ENCODE measurements at regions not wholly inside any gene's neighbourhood (a gene's known extent, or its start where the extent isn't known, plus 50 kb on each side); places are given as distances from the start of the nearest gene placed in this dataset.

DNA sequence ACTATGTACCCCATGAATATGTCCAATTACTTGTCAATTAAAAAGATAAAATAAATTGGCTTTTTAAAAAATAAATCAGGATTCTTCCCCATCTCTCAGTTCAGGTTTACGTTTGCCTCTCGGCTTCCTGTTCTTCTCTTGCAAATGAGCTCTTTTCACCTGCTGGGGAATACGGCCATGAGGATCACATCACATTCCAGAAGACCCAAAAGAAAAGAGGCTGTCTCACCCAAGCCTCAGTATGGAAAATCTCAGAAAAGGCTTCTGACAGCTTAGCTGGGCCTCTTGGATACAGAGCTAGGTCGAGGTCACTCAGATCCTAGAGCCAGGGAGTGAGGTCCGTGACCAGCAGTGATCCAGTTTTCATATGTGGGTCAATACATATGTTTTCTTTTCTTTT, 171.2 kb upstream of the SDK2 start:
- no peak for DNase-seq (ENCODE audit: low read depth)

DNA sequence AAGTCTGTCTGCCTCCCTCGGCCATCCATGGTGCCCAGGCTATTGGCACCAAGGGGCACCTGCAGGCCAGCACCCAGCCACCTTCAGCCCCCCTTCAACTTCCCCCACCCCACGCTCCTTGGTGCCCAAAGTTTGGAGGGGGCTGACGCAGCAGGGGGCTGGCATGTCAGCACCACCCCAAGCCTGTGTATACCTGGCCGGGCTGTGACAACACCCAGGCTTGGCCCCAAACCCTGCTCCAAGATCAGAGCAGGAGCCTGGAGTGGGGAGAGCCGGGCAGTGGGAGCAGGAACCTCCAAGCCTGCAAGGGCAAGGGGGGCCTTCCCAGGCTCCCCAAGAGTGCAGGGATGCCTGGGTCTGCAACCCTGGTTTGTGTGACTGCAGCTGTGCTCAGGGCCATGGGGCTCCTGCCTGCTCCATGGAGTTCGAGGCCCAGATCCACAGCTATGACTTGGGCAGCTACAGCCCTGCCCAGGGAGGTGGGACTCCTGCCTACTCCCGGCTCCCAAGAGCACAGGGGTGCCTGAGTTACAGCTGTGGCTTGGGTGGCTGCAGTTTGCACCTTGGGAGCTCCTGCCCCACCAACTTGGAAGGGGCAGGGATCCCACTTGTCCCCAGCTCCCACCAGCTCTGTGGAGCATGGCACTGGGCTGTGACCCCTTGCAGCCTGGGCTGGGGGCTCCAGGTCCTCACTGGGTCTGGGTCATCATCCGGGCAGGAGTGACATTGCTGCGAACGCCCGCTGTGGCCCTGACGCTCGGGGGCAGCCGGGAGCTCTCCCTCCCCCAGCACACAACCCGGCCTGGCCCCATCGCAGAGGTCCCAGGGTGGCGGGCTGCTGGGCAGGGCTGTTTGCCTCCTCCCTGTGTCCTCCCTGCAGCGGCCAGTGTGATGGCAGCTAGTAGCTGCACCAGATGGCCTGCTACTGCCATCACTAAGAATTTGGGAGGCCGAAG, 175.5 kb upstream of the SDK2 start:
- no peak for DNase-seq (ENCODE audit: low read depth)

DNA sequence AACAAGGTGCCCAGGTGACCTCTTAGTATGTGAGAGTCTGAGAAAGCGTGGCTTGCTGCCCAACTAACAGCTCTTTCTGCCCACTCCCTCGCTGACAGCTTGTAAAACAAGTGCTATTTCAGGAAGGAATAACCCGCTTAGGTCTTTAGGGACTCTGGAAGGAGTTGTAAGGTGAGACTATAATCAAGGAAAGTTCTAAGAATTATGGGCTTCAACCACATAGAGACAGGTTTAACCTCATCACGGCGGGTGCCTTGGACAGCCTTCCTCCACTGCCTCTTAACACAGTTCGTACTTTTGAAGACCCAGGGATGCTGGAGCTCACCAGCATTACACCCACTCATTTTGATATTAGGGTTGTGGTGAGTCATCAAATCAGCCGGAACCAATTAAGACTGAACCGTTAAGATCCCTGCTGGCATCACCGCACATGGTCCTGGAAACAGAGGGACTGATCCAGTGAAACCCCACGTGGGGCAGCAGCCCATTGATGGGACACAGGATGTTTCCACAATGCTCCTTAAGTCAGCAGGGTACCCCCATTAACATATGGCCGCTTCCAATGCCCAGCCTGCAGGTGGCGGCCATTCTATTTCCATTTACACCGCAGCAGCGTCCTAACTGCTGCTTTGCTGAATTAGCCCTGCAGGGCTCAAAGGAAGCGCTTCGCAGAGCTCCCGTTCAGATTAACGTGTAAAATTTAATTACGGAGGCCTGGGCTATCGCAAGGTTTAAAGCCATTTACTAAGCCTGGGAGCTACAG, 176.6 kb upstream of the SDK2 start:
- no peak for DNase-seq (ENCODE audit: low read depth)

DNA sequence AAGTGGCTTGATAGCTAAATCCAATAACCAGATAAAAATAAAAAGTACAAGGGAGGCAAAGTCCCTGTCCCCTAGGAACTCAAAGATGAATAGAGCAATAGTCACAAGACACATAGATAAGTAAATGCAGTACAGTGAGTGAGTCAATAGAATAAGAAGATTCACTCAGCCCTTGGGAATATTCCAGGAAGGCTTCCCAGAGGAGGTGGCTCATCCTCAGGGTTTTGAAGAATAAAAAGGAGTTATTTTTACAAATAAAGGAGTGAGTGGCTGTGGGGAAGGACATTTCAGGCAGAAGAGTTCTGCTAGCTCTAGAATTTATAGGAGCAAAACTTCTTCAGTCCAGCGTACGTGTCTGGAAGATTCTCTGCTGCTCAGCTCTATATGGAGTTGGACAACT, 177.4 kb upstream of the SDK2 start:
- no peak for DNase-seq (ENCODE audit: low read depth)

DNA sequence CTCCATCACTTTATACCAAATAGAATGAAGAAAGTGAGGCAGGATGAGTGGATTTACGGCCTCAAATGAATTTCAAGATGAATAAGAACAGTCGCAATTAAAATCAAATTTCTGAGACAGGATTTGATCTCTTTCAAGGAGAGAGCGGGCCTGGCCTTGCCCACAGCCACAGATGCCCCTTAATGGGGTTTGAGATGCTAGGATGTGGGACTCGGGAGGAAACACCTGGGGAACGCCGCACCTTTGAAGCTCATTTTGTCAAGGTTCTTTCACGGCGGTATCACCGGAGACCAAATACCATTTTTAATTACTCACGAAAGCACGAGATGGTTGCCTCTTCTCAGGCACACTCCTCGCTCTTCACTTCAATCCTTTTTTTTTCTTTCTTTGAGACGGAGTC, 178.1 kb upstream of the SDK2 start:
- DNase-seq (ENCODE audit: low read depth) = no peak

DNA sequence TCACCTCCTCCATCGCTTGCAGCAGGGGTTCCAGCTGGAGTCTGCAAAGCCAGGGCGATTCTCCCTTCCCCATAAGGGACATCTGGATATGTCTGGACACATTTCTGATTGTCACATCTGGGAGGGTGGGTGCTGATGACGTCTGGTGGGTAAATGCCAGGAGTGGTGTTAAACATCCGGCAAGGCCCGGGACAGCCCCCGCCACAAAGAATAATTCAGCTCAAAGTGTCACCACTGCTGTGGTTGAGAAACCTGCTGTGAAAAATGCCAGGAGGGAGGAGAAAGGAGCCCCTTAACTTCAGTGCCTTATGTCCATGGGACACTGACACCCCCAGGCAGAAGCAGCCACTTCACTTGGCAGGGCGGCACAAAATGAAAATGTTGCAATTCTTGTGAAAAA, 179.4 kb upstream of the SDK2 start:
- no peak for DNase-seq (ENCODE audit: low read depth)

DNA sequence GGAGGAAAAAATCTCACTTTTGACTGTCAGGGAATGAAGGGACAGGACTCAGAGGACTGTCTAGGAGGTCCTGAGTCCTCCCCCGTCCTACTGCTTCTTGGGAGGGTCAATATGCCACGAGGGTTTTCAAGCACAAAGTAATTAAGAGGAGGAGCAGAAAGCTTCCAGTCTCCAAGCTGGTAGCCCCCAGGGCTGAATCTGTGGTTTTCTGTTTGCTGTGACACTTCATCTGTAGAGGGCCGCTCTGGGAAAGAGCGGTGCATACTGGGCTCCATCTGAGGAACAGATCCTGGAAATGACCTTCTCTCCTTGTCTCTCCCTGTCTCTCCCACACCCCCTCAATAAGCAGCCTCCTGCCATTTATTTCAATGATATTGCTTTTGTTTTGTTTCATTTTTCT, 180.1 kb upstream of the SDK2 start:
- no peak for DNase-seq (ENCODE audit: low read depth)

DNA sequence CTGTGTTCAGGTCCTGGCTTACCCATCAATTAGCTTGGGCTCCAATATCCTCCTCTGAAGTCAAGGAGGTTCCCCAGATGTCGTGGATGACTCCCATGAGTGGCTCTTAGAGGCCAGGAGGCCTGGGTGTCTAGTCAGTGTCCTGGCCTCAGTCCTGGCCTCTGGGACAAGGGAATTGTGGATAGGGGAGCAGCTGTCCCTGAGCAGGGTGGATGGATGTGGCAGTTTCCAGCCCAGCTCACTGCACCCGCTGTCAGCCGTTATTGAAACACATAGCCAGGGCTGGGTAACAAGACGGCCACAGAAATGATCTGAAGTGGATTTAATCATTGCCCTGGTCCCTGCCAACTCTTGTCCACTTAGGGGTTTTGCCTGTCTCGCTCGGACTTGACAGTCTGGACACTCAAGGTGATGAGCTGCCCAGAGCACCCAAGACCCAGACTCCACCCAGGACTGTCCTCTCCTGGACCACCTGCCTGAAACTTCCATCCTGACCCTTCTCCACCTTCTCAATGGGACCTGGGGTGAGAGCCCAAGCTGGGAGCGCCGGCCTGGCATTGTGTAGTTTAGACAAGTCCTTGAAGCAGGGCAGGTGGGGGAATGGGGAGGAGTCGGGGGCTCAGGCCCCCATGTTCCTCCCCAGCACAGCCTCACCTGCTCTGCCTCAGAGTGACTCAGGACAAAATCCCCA, 182.1 kb upstream of the SDK2 start:
- DNase-seq (ENCODE audit: low read depth) = no peak

DNA sequence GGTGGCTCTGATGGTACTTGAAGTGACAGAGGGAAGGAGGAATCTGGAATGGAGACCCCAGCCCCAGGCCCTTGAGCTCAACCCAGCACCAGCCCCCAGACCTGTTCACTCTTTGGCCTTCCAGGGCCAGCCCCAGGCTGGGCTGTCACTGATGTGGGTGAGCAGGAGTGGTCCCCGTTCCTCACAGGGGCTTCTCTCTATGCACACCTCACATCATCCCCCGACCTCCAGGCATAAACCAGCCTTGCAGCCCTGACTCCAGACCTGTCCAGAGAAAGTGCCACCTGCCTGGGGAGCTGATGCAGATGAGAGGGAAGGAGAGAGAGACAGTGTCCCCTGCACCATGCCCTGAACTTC, 182.6 kb upstream of the SDK2 start:
- DNase-seq (ENCODE audit: low read depth) = no peak

DNA sequence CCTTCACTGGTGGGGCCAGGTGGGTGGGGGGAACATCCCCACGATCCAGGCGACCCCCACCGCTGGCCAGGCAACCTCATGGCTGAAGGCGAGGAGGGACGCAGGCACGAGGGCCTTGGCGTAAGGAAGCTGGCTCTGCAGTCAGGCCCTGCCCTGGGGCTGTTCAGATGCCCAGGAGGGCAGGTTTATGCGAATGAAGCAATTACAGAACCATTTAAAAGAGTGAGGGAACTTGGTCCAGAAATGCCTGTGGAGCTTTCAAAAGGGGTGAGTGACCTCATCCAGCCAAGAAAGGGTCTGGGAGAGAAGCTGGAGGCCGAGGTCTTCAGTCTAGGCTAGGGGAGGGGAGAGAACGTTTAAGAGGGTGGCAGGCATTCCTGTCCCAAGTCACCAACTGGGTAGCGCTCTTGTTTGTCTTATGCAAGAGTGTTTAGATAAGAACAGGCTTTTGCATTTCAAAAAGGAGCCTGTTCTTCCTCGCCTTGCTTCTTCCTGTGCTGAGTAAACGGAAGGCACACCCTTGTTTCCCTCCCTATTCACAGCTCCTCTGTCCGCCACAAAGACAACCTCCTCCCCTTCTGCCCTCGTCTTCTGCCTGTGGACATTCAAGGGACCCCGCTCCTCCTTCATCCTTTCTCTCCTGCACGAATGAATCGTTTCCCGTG, 183.5 kb upstream of the SDK2 start:
- no peak for DNase-seq (ENCODE audit: low read depth)

DNA sequence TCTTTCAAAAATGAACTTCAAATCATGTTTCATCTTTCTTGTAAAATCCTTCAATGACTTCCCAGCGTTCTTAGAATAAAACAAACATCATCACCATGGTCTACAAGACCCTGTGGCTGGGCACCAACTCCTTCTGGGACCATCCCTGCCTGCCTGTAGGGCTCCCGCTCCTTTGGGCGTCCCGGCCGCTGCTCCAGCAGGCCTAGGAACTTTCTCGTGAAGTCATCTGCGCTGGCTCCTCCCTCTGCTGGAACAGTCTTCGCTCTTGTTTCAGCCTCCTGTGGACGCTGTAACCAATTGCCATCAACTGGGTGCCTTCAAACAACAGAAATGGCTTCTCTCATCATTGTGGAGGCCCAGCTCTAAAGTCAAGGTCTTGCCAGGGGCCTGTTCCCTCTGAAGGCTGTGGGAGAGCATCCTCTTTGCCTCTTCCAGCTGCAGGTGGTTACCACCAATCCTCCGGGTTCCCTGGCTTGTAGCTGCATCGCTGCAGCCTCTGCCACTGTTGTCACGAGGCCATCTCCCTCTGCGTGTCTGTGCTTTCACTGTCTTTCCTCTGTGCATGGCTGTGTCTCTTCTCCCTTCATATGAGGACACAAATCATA, 185.5 kb upstream of the SDK2 start:
- no peak for DNase-seq (ENCODE audit: low read depth)

DNA sequence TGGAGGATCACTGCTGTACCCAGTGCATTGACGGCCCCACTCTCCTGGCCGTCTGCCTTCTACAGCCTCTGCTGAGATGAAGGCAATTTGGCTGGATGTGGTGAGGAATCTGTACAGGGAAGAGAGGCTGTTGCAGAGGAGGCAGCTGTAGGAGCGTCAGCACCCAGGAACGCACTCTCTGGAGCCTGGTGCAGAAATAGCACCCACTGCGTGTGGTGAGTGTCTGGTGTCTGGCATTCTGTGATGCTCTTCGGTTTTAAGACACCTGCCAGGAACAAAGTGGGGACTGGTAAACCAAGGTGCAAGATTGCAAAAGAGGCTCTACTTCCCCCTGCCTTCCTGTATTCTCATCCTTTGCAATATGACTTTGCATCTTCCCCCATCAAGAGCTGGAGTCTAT, 187.5 kb upstream of the SDK2 start:
- DNase-seq (ENCODE audit: low read depth) = no peak

DNA sequence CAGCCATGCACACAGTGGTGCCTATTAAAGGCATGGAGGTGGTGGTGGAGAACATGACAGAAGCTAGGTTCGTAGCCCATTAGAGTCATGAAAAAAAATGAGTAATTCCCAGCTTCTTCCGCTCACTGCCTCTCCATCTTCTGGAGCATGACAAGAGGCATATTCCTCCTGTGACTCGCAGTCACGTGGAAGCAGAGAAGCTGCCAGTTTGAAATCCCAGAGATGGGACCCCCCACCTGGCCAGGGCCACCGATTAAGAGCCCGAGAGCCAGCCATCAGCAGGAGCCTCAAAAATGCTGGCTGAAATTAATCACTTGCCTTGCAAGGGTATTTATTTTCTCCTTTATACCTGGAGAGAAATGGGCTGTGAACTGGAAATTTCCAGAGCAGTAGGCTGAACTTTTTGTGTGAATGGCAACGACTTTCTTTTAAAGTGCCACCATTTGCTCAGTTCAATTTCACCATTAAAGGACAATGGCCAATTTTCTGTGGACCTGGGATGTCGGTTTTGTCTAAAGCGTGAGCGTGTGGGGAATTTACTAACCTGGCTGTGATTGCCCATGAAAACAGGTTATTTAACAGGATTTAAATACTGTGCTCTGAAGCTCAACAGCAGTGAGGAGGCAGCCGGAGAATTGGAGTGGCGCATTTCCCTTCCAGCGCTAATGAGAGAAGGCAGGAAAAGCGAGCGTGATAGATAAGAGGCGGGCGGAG, 189.7 kb upstream of the SDK2 start:
- no peak for DNase-seq (ENCODE audit: low read depth)

DNA sequence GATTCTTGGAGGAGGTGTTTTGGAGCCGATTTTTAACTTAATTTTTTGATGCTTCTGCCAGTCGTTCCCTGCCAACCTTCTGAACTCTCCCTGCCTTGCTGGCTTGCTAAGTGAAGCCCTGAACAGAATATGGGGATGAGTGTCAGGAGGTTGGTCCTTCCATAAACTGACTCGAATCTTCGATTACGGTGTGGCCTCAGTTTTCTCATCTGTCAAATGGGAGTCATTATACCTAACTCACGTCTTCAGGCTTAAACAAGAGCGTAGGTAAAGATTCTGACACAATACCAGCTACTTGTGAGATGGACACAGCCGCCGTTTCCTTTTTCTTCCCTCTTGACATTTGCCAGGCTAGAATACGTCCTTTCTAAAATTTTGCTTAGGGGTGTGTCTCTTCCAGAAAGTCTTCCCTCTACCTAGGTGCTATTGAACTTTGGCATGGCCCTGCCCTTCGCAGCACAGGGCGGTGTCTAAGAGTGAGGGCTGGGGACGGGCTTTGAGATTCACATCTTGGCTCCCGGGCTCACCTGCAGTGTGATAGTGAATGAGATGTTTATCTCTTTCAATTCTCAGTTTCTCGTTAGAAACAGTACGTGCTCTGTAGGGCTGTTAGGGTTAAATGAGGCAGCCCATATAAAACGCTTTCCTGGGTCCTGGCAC, 190.6 kb upstream of the SDK2 start:
- no peak for DNase-seq (ENCODE audit: low read depth)

DNA sequence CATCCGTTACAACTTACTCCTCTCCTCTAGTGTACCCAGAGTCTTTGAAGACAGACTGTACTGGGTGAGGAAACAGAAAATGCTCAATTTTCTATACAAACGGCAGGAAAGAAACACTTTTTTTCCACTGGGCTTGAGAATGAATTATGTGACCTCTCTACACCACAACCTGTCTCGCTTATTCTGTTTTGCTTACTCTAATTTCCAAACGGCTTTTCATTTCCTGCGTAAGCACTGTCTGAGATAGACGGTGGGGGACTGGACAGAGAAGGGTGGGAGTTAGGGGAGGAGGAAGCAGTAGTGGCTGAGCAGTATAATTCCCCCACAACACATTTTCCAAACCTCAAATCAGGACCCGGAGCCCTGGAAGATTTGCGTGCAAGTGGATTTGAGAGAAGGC, 191.4 kb upstream of the SDK2 start:
- DNase-seq (ENCODE audit: low read depth) = no peak

DNA sequence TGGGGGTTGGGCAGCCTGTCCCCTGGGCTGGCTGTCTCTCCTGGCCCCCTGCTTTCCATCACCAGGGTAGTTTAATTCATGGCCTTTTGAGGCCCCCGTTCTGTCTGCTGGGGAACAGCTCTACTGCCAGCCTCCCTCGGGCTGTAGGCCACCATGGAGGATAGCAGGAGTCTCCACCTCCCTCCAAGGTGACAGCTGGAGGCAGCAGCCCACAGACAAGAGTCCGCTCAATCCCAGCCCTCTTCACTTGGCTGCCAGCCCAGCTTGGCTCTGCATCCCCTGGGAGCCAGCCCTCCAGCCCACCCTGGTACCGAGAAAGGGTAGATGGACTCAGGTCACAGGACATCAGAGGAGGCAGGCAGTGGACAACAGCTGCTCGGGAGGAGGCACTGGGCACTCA, 194.6 kb upstream of the SDK2 start:
- no peak for DNase-seq (ENCODE audit: low read depth)

DNA sequence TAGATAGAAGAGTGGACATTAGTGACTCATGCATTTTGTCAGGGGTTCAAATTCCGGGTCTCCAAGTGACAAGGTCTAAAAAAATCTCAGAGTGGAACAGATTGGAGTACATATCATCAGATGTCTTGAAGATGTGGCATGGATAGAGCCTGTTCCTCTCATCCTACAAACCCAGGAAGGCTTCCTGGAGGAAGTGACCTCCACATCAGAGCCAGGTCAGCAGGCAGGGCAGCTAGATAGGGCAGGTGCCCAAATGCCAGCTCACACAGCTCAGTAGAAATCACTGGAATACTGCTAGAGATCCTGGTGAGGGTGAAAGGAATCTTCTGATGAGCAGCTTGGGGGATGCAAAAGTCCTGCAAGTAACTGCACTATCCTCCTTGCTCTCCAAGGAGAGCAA, 196.6 kb upstream of the SDK2 start:
- DNase-seq (ENCODE audit: low read depth) = no peak

DNA sequence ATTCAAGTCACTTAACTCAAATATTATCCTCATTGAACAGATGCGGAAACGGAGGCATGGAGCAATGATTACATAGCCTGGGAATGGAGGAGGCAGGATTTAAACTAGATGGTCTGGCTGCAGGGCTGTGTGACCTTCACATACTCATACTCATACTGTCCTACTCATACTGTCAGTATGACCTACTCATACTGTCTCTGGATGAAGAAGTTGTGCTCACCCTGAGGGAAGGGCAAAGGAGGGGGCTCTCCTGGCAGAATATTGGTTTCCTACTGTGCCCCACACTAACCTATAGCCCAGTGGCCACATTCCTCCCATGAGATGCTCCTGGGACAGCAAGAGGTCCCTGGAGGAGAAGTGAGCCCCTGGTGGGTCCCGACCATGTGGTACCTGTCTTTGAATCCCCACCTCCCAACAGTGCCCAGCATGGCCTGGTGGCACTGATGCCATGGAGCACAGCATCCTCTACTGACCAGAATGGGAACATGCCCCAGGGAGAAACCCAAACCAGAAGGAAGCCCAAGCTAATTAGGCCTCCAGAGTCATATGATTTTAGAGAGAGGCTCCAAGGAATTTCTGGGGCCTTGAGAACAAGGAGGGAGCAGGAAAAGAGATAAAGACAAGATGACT, 197.3 kb upstream of the SDK2 start:
- DNase-seq (ENCODE audit: low read depth) = no peak

DNA sequence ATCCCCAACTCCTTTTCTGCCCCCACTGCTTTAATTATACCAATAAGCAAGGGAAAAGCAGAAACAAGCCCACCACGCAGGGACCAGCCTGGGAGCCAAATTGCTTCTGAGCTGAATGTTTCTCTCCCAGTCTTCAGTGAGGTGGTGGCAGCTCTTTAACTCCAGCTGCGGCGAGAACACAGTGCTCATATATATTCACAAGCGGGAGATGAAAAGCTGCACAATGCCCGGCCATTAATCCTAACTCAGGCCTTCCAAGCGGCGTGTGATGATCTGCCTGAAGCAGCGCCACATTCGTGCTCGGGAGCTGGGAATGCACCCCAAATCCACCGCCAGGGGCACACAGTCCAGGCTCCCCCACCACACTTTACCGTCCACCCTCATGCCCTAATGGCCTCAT, 203.7 kb upstream of the SDK2 start:
- DNase-seq (ENCODE audit: low read depth) = no peak

DNA sequence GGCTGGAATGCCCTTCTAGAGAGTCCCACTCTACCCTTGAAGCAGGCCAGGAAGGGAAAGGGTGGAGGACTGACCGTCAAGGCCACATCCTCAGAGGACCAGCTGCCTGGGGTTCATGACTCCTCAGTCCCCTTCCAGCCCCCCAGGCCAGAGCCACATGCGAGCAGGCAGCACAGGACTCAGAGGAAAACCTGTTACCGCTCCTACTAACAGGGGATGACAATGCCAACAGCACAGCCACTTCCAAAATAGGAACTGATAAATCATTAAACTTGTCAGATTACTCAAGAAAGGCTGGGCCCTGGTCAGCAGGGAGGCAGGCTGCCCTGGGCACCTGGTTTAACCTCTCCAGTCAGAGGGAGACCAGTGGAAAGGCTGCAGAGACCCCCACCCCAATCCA, 206.2 kb upstream of the SDK2 start:
- DNase-seq (ENCODE audit: low read depth) = no peak
